GM12878 (cell line): ENCODE measurements at regions not wholly inside any gene's neighbourhood (a gene's known extent, or its start where the extent isn't known, plus 50 kb on each side); places are given as distances from the start of the nearest gene placed in this dataset.

Experiments
- EGR1 ChIP-seq, 2 experiments: IDR thresholded peaks; 1 replicate in 1 of 2; 2 replicates in 1 of 2; pipeline ENCODE4 v1.6.1; 2011 to 2012; ENCODE audit warnings: low read depth in 2 of 2, low read length in 2 of 2, borderline replicate concordance in 1 of 2, mild to moderate bottlenecking in 1 of 2, moderate library complexity in 1 of 2
- IKZF2 ChIP-seq, 2 experiments: fragments of 450-650 bp; IDR thresholded peaks; 2 replicates each; pipeline ENCODE4 v1.6.1; 2017; ENCODE audit warnings: mild to moderate bottlenecking in 2 of 2, moderate library complexity in 2 of 2
- IRF4 ChIP-seq: IDR thresholded peaks from 2 replicates; pipeline ENCODE4 v1.6.1; 2011; ENCODE audit warnings: low read depth, low read length
- KAT2A ChIP-seq: conservative IDR thresholded peaks from 2 replicates; pipeline ENCODE4 v1.6.1; 2011; ENCODE audit warnings: low read depth, low read length; ENCODE audit not compliant: control insufficient read depth
- PRDM15 ChIP-seq: fragments of 450-650 bp; formaldehyde crosslinking; IDR thresholded peaks from 2 replicates; pipeline ENCODE4 v1.4.0; 2020; ENCODE audit warnings: mild to moderate bottlenecking, moderate library complexity
- TCF12 ChIP-seq: IDR thresholded peaks from 2 replicates; pipeline ENCODE4 v1.6.1; 2011; ENCODE audit warnings: low read depth, mild to moderate bottlenecking, low read length
- TCF7 ChIP-seq: IDR thresholded peaks from 2 replicates; pipeline ENCODE4 v1.6.1; 2014; ENCODE audit warnings: antibody characterized with exemption, borderline replicate concordance
- TF ChIP-seq, protein P1 (sequence below): fragments of 450-650 bp; IDR thresholded peaks from 2 replicates; pipeline ENCODE4 v1.6.1; 2014; ENCODE audit warnings: mild to moderate bottlenecking
- TF ChIP-seq, protein P2 (sequence below): IDR thresholded peaks from 2 replicates; pipeline ENCODE4 v1.6.1; 2011; ENCODE audit warnings: low read depth, low read length, improper control_type of control experiment, borderline replicate concordance

- TF ChIP-seq, protein P1, sequence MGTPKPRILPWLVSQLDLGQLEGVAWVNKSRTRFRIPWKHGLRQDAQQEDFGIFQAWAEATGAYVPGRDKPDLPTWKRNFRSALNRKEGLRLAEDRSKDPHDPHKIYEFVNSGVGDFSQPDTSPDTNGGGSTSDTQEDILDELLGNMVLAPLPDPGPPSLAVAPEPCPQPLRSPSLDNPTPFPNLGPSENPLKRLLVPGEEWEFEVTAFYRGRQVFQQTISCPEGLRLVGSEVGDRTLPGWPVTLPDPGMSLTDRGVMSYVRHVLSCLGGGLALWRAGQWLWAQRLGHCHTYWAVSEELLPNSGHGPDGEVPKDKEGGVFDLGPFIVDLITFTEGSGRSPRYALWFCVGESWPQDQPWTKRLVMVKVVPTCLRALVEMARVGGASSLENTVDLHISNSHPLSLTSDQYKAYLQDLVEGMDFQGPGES: no peak
- TF ChIP-seq KAT2A (no peak), TCF7 (no peak), PRDM15 (CRISPR knock-in tag) (no peak), IRF4 (no peak), TCF12 (no peak), IKZF2 (IDR thresholded peaks at IDR 0.05) (no peak), EGR1 (IDR thresholded peaks at IDR 0.05; ENCODE audit: borderline replicate concordance in 1 of 2, low read depth in 2 of 2, low read length in 2 of 2) (no peak)
- TF ChIP-seq, protein P2, sequence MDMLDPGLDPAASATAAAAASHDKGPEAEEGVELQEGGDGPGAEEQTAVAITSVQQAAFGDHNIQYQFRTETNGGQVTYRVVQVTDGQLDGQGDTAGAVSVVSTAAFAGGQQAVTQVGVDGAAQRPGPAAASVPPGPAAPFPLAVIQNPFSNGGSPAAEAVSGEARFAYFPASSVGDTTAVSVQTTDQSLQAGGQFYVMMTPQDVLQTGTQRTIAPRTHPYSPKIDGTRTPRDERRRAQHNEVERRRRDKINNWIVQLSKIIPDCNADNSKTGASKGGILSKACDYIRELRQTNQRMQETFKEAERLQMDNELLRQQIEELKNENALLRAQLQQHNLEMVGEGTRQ: no peak
These were observed 73.1 kb upstream of the TAF1L start (continued) for GRCh38 chr9:32708480-32709150.
